ENCODE measurements at regions not wholly inside any gene's neighbourhood (a gene's known extent, or its start where the extent isn't known, plus 50 kb on each side); places are given as distances from the start of the nearest gene placed in this dataset.

DNA sequence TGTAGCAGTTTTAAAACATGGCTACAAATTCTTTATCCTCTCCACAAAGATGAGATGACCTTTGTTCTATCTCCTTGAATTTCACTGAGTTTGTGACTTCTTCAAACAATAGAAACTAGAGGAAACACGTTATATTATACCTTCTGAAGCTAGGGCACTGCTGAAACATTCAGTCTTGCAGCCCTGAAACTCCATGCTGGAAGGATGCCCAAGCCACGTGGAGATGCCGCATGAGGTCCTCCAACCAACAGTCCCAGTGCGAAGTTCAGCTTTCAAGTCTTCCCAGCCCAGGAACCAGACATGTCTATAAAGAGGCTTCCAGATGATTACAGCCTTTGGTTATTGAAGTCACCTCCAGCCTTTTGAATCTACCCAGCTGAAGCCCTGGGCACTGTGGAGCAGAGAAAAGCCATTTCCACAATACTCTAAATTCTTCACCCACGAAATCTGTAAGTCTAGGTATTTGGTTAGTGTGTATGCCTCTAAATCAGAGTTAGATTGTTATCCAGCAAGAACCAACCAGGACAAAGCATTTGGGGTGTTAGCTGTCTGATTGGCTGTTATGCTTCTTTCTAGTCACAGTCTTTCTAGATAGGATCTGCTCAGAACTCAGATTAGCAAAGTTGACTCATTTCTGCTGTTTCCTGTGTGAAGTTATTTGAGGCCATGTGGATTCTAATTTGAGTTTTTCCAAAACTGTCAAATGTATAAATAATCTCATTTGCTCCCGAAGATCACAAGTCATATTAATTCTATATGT is 186.5 kb upstream of the TMEM72 start:
- no peaks in the 10 kb centered on the region for H3K4me1 ChIP-seq (replicated peaks; ENCODE audit: insufficient read depth)
- H4K20me1 ChIP-seq (ENCODE audit: insufficient read depth), result no peaks in the 10 kb centered on the region
- no peak for DNase-seq
- no peaks in the 10 kb centered on the region for H3F3A ChIP-seq (ENCODE audit: insufficient read depth, low read depth)
- H3K9me3 ChIP-seq (ENCODE audit: insufficient read depth, low read depth), result no peaks in the 10 kb centered on the region
- CTCF ChIA-PET, result no interaction called here
- H3K4me2 ChIP-seq, result no peak overlapping the region
- no peaks in the 10 kb centered on the region for H3K9me2 ChIP-seq (ENCODE audit: insufficient read depth)
- no peak overlapping the region for H3K4me3 ChIP-seq
- BruUV-seq (replicated peaks), result no TSS peak
- H3K27me3 ChIP-seq (ENCODE audit: insufficient read depth, low read depth), result no peaks in the 10 kb centered on the region
- no peak overlapping the region for H2AFZ ChIP-seq
- H3K36me3 ChIP-seq (ENCODE audit: low read depth), result no peaks in the 10 kb centered on the region
- intact Hi-C loops (cut with micrococcal nuclease; ENCODE audit: unreplicated experiment), result no loop called here
- TF ChIP-seq, protein P1, sequence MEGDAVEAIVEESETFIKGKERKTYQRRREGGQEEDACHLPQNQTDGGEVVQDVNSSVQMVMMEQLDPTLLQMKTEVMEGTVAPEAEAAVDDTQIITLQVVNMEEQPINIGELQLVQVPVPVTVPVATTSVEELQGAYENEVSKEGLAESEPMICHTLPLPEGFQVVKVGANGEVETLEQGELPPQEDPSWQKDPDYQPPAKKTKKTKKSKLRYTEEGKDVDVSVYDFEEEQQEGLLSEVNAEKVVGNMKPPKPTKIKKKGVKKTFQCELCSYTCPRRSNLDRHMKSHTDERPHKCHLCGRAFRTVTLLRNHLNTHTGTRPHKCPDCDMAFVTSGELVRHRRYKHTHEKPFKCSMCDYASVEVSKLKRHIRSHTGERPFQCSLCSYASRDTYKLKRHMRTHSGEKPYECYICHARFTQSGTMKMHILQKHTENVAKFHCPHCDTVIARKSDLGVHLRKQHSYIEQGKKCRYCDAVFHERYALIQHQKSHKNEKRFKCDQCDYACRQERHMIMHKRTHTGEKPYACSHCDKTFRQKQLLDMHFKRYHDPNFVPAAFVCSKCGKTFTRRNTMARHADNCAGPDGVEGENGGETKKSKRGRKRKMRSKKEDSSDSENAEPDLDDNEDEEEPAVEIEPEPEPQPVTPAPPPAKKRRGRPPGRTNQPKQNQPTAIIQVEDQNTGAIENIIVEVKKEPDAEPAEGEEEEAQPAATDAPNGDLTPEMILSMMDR (conservative IDR thresholded peaks at IDR 0.05), result no peak
- TF ChIP-seq EZH2 (IDR thresholded peaks at IDR 0.05; ENCODE audit: low read depth), result no peak
- no peaks in the 10 kb centered on the region for H3K79me2 ChIP-seq (ENCODE audit: low read depth)
- H3K27ac ChIP-seq, result no peak overlapping the region
- POLR2A ChIA-PET (ENCODE audit: unreplicated experiment), result no interaction called here

DNA sequence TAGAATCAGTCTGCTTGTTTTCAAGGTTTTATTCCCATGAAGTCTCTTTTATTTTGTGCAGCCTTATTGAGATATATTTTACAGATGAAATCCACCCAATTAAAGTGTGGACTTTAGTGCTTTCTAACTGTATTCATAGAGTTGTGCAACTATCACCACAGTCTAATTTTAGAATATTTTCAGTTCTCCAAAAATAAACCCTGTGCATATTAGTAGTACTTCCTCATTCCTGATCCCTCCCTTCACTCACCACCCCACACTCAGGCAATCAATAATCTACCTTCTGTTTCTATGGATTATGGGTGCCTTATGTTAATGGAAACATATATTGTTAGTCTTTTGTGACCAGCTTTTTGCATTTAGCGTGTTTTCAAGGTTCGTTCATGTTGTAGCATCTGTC is 185.7 kb upstream of the TMEM72 start:
- no peak overlapping the region for H3K27ac ChIP-seq
- ChIA-PET POLR2A (ENCODE audit: unreplicated experiment) (no interaction called here), CTCF (no interaction called here)
- H4K20me1 ChIP-seq (ENCODE audit: insufficient read depth), result no peaks in the 10 kb centered on the region
- H3K9me3 ChIP-seq (ENCODE audit: insufficient read depth, low read depth), result no peaks in the 10 kb centered on the region
- no peak for DNase-seq
- no peaks in the 10 kb centered on the region for H3K9me2 ChIP-seq (ENCODE audit: insufficient read depth)
- H3F3A ChIP-seq (ENCODE audit: insufficient read depth, low read depth), result no peaks in the 10 kb centered on the region
- no peaks in the 10 kb centered on the region for H3K27me3 ChIP-seq (ENCODE audit: insufficient read depth, low read depth)
- BruUV-seq (replicated peaks), result no TSS peak
- H3K79me2 ChIP-seq (ENCODE audit: low read depth), result no peaks in the 10 kb centered on the region
- H3K36me3 ChIP-seq (ENCODE audit: low read depth), result no peaks in the 10 kb centered on the region
- no peak overlapping the region for H3K4me2 ChIP-seq
- H2AFZ ChIP-seq, result no peak overlapping the region
- no peak overlapping the region for H3K4me3 ChIP-seq
- TF ChIP-seq, protein P1 (conservative IDR thresholded peaks at IDR 0.05), result no peak
- no peak for TF ChIP-seq EZH2 (IDR thresholded peaks at IDR 0.05; ENCODE audit: low read depth)
- H3K4me1 ChIP-seq (replicated peaks; ENCODE audit: insufficient read depth), result no peaks in the 10 kb centered on the region
- intact Hi-C loops (cut with micrococcal nuclease; ENCODE audit: unreplicated experiment), result no loop called here

DNA sequence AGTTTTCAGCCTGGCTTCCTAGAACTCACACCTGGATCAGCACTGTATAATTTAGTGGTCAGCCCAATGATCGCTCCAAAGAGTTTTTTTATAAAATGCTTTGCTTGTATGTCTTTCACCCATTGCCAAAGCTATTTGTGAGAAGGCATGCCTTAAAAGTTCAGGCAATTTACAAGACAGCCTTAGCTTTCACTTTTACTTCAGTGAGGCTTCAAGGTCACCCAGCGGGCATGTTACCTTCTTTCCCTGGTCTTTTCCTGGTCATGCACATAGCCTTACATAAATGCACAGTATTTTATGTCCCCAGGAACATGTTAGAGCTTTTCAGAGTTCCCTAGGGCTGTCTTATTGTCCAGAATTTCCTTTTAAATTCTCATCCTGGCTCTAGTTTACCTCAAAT is 179.9 kb upstream of the TMEM72 start:
- no peaks in the 10 kb centered on the region for H3K79me2 ChIP-seq (ENCODE audit: low read depth)
- no peaks in the 10 kb centered on the region for H3K9me3 ChIP-seq (ENCODE audit: insufficient read depth, low read depth)
- no peak for TF ChIP-seq EZH2 (IDR thresholded peaks at IDR 0.05; ENCODE audit: low read depth)
- TF ChIP-seq, protein P1 (conservative IDR thresholded peaks at IDR 0.05), result no peak
- ChIA-PET POLR2A (ENCODE audit: unreplicated experiment) (no interaction called here), CTCF (no interaction called here)
- no peak overlapping the region for H3K27ac ChIP-seq
- no peak overlapping the region for H3K4me3 ChIP-seq
- no peak overlapping the region for H3K4me2 ChIP-seq
- no peaks in the 10 kb centered on the region for H3K36me3 ChIP-seq (ENCODE audit: low read depth)
- H3K4me1 ChIP-seq (replicated peaks; ENCODE audit: insufficient read depth), result no peaks in the 10 kb centered on the region
- H3K27me3 ChIP-seq (ENCODE audit: insufficient read depth, low read depth), result peaks cover 14% of the 10 kb centered on the region
- H3K9me2 ChIP-seq (ENCODE audit: insufficient read depth), result no peaks in the 10 kb centered on the region
- no peaks in the 10 kb centered on the region for H4K20me1 ChIP-seq (ENCODE audit: insufficient read depth)
- H3F3A ChIP-seq (ENCODE audit: insufficient read depth, low read depth), result no peaks in the 10 kb centered on the region
- H2AFZ ChIP-seq, result no peak overlapping the region
- intact Hi-C loops (cut with micrococcal nuclease; ENCODE audit: unreplicated experiment), result no loop called here
- BruUV-seq (replicated peaks), result no TSS peak
- DNase-seq, result no peak

Measured in PC-9 (cell line).